ENCODE measurements at regions not wholly inside any gene's neighbourhood (a gene's known extent, or its start where the extent isn't known, plus 50 kb on each side); places are given as distances from the start of the nearest gene placed in this dataset.

DNA sequence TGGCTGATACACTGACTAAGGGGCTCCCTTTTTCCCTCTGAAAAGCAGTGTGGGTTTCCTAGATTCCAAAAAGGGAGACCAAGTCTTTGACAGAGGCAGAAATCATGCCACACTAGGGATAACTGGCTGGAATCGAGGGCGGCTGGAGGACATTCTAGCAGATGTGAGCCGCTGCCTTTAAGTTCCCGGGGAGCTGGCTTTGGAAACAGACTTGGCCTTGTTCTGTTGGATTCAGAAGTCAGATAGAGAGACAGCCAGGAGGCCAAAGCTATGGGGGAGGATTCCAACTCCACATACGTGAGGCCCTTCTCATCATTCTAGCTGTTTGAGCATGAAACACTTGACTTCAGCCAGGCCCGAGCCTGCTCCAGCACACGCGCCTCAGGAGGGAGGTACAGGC lies 109.9 kb upstream of the FOXC1 start:
- TF ChIP-seq SUZ12 (IDR thresholded peaks at IDR 0.05): no peak
- TF ChIP-seq FOXA1 (IDR thresholded peaks at IDR 0.05): no peak
- TF ChIP-seq NFRKB (IDR thresholded peaks at IDR 0.05): no peak
- no peak for TF ChIP-seq LEF1 (IDR thresholded peaks at IDR 0.05; ENCODE audit: borderline replicate concordance)
- no peak for TF ChIP-seq L3MBTL2 (conservative IDR thresholded peaks at IDR 0.05)
- TF ChIP-seq TARDBP (IDR thresholded peaks at IDR 0.05): no peak
- TF ChIP-seq SP1 (IDR thresholded peaks at IDR 0.05): no peak
- no peak for TF ChIP-seq FOXM1 (IDR thresholded peaks at IDR 0.05; ENCODE audit: borderline replicate concordance)
- no peak for TF ChIP-seq PKNOX1 (IDR thresholded peaks at IDR 0.05)
